ENCODE measurements at regions not wholly inside any gene's neighbourhood (a gene's known extent, or its start where the extent isn't known, plus 50 kb on each side); places are given as distances from the start of the nearest gene placed in this dataset.

GRCh38 chr13:61751039-61751438, 335.4 kb upstream of the PCDH20 start:
- no peak for TF ChIP-seq CTCF (IDR thresholded peaks at IDR 0.05; ENCODE audit: poor library complexity)
- no peak for TF ChIP-seq EZH2phosphoT487 (IDR thresholded peaks at IDR 0.05; ENCODE audit: low read depth, severe bottlenecking, unreplicated experiment)

Measured in hepatocyte (in vitro differentiated cells).